B cell (primary cell): ENCODE measurements at regions not wholly inside any gene's neighbourhood (a gene's known extent, or its start where the extent isn't known, plus 50 kb on each side); places are given as distances from the start of the nearest gene placed in this dataset.

Source experiments
- ATAC-seq: fragments of 200-7000 bp; cut with Tn5 transposase; one replicate; pipeline ENCODE4 v1.10.0; 2021; ENCODE audit warnings: low read depth, mild to moderate bottlenecking, moderate number of reproducible peaks, moderate library complexity
- CTCF ChIA-PET: fragments of 350-600 bp; sonication (Branson Sonifier 250); formaldehyde crosslinking; loops from one replicate; lab custom pipeline; 2021; ENCODE audit warnings: antibody characterized with exemption, inconsistent platforms; lab: Charles Lee
- POLR2A ChIA-PET: fragments of 350-600 bp; sonication (Branson Sonifier 250); formaldehyde crosslinking; loops from one replicate; lab custom pipeline; 2021; ENCODE audit warnings: antibody characterized with exemption; lab: Charles Lee
- DNase-seq: peaks from one replicate; pipeline ENCODE4 v3.0.0; 2013
- H2AFZ ChIP-seq: 2 replicates; pipeline ENCODE4 v1.6.1; 2012; ENCODE audit warnings: mild to moderate bottlenecking, low read depth, low read length; ENCODE audit not compliant: insufficient read depth, poor library complexity, severe bottlenecking
- H3K27ac ChIP-seq, 2 donors: 1 replicate in 1 of 2; 2 replicates in 1 of 2; pipeline ENCODE4 v1.5.1; 2012 to 2013; ENCODE audit warnings: low read length in 2 of 2, mild to moderate bottlenecking in 2 of 2, moderate library complexity in 1 of 2
- H3K27me3 ChIP-seq, 4 experiments: fragments of 200-600 bp in 1 of 4; sonication (generic) in 1 of 4; replicated peaks in 1 of 4; 1 replicate in 2 of 4; 2 replicates in 2 of 4; pipeline versions ENCODE4 v1.6.1 to v1.7.0; 2013 to 2016; ENCODE audit warnings: low read length in 3 of 4, mild to moderate bottlenecking in 2 of 4, mixed read lengths in 1 of 4, moderate library complexity in 1 of 4; ENCODE audit not compliant: insufficient read depth in 4 of 4, control insufficient read depth in 3 of 4; ENCODE audit errors: control extremely low read depth in 1 of 4
- H3K36me3 ChIP-seq, 2 experiments: replicated peaks in 1 of 2; 1 replicate in 1 of 2; 2 replicates in 1 of 2; pipeline versions ENCODE4 v1.6.1 to v1.7.1; 2013; ENCODE audit warnings: low read length in 1 of 2; ENCODE audit not compliant: insufficient read depth in 2 of 2, control insufficient read depth in 1 of 2; ENCODE audit errors: control extremely low read depth in 1 of 2, extremely low read depth in 1 of 2
- H3K4me1 ChIP-seq, 2 donors: fragments of 200-600 bp in 1 of 2; sonication (generic) in 1 of 2; 1 replicate in 1 of 2; 2 replicates in 1 of 2; pipeline versions ENCODE4 v1.5.1 to v1.6.1; 2013 to 2017; ENCODE audit warnings: low read length in 2 of 2; ENCODE audit not compliant: control insufficient read depth in 2 of 2, insufficient read depth in 2 of 2
- H3K4me2 ChIP-seq: replicated peaks from 2 replicates; pipeline ENCODE3; 2012; ENCODE audit warnings: mild to moderate bottlenecking, low read depth, low read length; ENCODE audit not compliant: poor library complexity, severe bottlenecking
- H3K4me3 ChIP-seq, 5 experiments: fragments of 200-600 bp in 1 of 5; sonication (generic) in 1 of 5; 1 replicate in 3 of 5; 2 replicates in 2 of 5; pipeline versions ENCODE4 v1.5.1 to v1.7.0; 2011 to 2016; ENCODE audit warnings: low read length in 4 of 5, mild to moderate bottlenecking in 4 of 5, low read depth in 2 of 5, control low read depth in 1 of 5, moderate library complexity in 1 of 5; ENCODE audit not compliant: insufficient read depth in 1 of 5; ENCODE audit errors: control extremely low read depth in 1 of 5, extremely low read depth in 1 of 5
- H3K79me2 ChIP-seq: fragments of 200-600 bp; sonication (generic); one replicate; pipeline ENCODE4 v1.6.0; 2016; ENCODE audit warnings: low read length; ENCODE audit not compliant: control insufficient read depth, insufficient read depth
- H3K9ac ChIP-seq: fragments of 200-600 bp; sonication (generic); 2 replicates; pipeline ENCODE4 v1.6.1; 2017; ENCODE audit warnings: mild to moderate bottlenecking, low read length, moderate library complexity
- H3K9me3 ChIP-seq, 3 donors: one replicate each; pipeline versions ENCODE4 v1.6.1 to v1.7.1; 2013; ENCODE audit warnings: low read length in 2 of 3; ENCODE audit not compliant: control insufficient read depth in 2 of 3, insufficient read depth in 1 of 3; ENCODE audit errors: control extremely low read depth in 1 of 3
- H4K20me1 ChIP-seq: 2 replicates; pipeline ENCODE4 v1.6.0; 2012; ENCODE audit warnings: mild to moderate bottlenecking, low read length; ENCODE audit not compliant: insufficient read depth, control insufficient read depth, poor library complexity, severe bottlenecking
- H3K27ac Mint-ChIP-seq: one replicate; pipeline ENCODE4 v1.8.0; 2021; ENCODE audit warnings: mixed read lengths
- H3K27me3 Mint-ChIP-seq: one replicate; pipeline ENCODE4 v1.8.0; 2021; ENCODE audit warnings: mixed read lengths
- H3K4me1 Mint-ChIP-seq: one replicate; pipeline ENCODE4 v1.8.0; 2021; ENCODE audit warnings: mixed read lengths
- H3K4me3 Mint-ChIP-seq: one replicate; pipeline ENCODE4 v1.8.0; 2021; ENCODE audit warnings: mixed read lengths
- H3K9me3 Mint-ChIP-seq: one replicate; pipeline ENCODE4 v1.8.0; 2022; ENCODE audit warnings: mixed read lengths; ENCODE audit not compliant: insufficient read depth
- EZH2 ChIP-seq: IDR thresholded peaks from 2 replicates; pipeline ENCODE4 v1.6.1; 2012; ENCODE audit warnings: borderline replicate concordance, low read depth, mild to moderate bottlenecking, moderate library complexity, low read length; ENCODE audit not compliant: insufficient read depth, poor library complexity, severe bottlenecking
- WGBS: methylation state at CpG from one replicate; pipeline ENCODE4 v1.1.5; 2013; ENCODE audit warnings: missing lambda C conversion rate; ENCODE audit not compliant: insufficient coverage; 5-methylcytosine and 5-hydroxymethylcytosine counted together
- intact Hi-C: fragments of 100-400 bp; cut with micrococcal nuclease; formaldehyde crosslinking; loops from one replicate; pipeline ENCODE4 v1.10.0; 2022
- TF ChIP-seq, protein P1 (sequence below): fragments of 200-600 bp; IDR thresholded peaks from one replicate; pipeline ENCODE4 v1.8.0; 2022; ENCODE audit warnings: antibody characterized with exemption, mild to moderate bottlenecking

DNA sequence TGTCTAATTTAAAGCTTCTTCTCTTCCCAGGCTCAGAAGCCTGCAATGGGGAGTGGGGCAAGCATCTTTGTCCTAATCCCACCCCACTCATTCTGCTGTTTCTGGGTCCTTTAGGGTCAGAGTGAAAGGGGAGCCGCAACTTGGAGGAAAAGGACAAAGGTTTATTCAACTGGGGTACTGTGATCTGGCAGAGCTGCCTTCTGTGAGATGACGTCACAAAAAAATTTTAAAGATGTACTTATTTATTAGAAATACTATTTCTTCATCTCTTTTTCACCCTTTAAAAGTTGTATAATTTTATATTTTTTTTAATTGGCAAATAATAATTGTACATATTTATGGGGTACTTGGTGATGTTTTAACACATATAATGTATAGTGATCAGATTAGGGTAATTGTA, 302.6 kb downstream of the TDRD3 start:
- TF ChIP-seq EZH2: no peak
- TF ChIP-seq, protein P1, sequence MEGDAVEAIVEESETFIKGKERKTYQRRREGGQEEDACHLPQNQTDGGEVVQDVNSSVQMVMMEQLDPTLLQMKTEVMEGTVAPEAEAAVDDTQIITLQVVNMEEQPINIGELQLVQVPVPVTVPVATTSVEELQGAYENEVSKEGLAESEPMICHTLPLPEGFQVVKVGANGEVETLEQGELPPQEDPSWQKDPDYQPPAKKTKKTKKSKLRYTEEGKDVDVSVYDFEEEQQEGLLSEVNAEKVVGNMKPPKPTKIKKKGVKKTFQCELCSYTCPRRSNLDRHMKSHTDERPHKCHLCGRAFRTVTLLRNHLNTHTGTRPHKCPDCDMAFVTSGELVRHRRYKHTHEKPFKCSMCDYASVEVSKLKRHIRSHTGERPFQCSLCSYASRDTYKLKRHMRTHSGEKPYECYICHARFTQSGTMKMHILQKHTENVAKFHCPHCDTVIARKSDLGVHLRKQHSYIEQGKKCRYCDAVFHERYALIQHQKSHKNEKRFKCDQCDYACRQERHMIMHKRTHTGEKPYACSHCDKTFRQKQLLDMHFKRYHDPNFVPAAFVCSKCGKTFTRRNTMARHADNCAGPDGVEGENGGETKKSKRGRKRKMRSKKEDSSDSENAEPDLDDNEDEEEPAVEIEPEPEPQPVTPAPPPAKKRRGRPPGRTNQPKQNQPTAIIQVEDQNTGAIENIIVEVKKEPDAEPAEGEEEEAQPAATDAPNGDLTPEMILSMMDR: no peak
- H3K4me2 ChIP-seq: no peak overlapping the region
- H3K9ac ChIP-seq: no peak overlapping the region
- H3K4me3 Mint-ChIP-seq: no peak overlapping the region
- H3K27ac ChIP-seq: no peak overlapping the region
- no peaks in the 10 kb centered on the region for H3K9me3 ChIP-seq
- ChIA-PET CTCF (no interaction called here), POLR2A (no interaction called here)
- ATAC-seq: no peak
- intact Hi-C loops: no loop called here
- no CpG with 5 or more reads among the region's 2 CpGs for WGBS
- no peaks in the 10 kb centered on the region for H4K20me1 ChIP-seq
- H3K27ac Mint-ChIP-seq: no peak overlapping the region
- no peaks in the 10 kb centered on the region for H3K27me3 Mint-ChIP-seq
- H3K36me3 ChIP-seq: no peaks in the 10 kb centered on the region
- H3K4me1 ChIP-seq: no peaks in the 10 kb centered on the region
- H2AFZ ChIP-seq: no peak overlapping the region
- no peaks in the 10 kb centered on the region for H3K4me1 Mint-ChIP-seq
- H3K27me3 ChIP-seq: no peaks in the 10 kb centered on the region
- no peaks in the 10 kb centered on the region for H3K9me3 Mint-ChIP-seq
- no peak for DNase-seq
- no peak overlapping the region for H3K4me3 ChIP-seq
- no peaks in the 10 kb centered on the region for H3K79me2 ChIP-seq

DNA sequence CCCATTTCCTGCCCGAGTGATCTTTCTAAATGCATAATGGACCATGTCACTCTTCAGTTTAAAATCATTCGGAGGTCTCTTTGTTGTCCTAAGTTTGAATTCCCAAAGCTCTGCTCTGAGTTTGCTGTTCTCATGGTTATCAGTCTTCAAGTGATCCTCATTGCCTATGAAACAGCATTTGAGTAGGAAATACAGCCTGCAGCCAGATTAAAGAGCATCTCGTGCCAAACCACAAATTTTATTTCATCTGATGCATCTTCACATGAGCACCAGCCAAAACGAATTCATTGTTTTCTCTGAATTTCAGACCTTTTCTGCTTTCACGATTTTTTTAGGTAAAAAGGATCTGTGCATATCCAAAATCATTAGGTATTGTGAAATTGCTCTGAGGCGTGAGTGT, 299.6 kb downstream of the TDRD3 start:
- intact Hi-C loops: no loop called here
- no peak overlapping the region for H2AFZ ChIP-seq
- no peaks in the 10 kb centered on the region for H3K27me3 Mint-ChIP-seq
- H3K4me3 ChIP-seq: no peak overlapping the region
- no peaks in the 10 kb centered on the region for H3K27me3 ChIP-seq
- no peak overlapping the region for H3K4me3 Mint-ChIP-seq
- ChIA-PET POLR2A (no interaction called here), CTCF (no interaction called here)
- no peak overlapping the region for H3K27ac ChIP-seq
- H3K4me1 Mint-ChIP-seq: no peaks in the 10 kb centered on the region
- WGBS: 68% methylated on average over 2 of the region's 6 CpGs
- ATAC-seq: no peak
- H3K4me1 ChIP-seq: no peaks in the 10 kb centered on the region
- no peaks in the 10 kb centered on the region for H3K36me3 ChIP-seq
- no peak overlapping the region for H3K9ac ChIP-seq
- DNase-seq: no peak
- H3K4me2 ChIP-seq: no peak overlapping the region
- H4K20me1 ChIP-seq: no peaks in the 10 kb centered on the region
- H3K9me3 ChIP-seq: no peaks in the 10 kb centered on the region
- no peaks in the 10 kb centered on the region for H3K9me3 Mint-ChIP-seq
- TF ChIP-seq EZH2: no peak
- TF ChIP-seq, protein P1: no peak
- H3K27ac Mint-ChIP-seq: no peak overlapping the region
- H3K79me2 ChIP-seq: no peaks in the 10 kb centered on the region
